ENCODE measurements at regions not wholly inside any gene's neighbourhood (a gene's known extent, or its start where the extent isn't known, plus 50 kb on each side); places are given as distances from the start of the nearest gene placed in this dataset.

DNA sequence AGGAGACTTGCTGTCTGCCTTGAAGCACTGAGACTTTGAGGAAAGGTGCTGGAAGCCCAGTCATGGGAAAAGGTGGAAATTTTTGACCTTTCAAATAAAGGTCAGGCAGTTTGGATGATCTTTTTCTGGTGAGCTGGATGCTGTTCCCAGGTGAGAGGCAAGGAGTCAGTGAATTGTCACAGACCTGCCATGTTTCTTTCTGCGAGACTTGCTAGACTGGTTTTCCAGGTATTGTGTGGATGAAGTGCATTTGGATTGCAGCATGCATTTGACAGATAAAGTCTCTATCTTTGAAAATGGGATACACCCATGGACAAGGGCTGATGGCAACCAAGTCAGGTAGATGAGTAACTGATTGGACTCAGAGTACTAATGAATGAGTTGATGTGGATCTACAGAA is 65.7 kb upstream of the NHLH2 start:
- Histone ChIP-seq H4K20me1 (ENCODE audit: insufficient read depth, low read length) (no peaks in the 10 kb centered on the region), H3K79me2 (ENCODE audit: insufficient read depth, low read length) (no peaks in the 10 kb centered on the region), H3K27ac (ENCODE audit: low read depth, low read length) (no peak overlapping the region), H3K4me1 (ENCODE audit: insufficient read depth, low read length) (no peaks in the 10 kb centered on the region), H3K4me2 (ENCODE audit: low read length) (no peak overlapping the region), H3K4me3 (ENCODE audit: insufficient read depth, low read depth, low read length) (no peak overlapping the region), H2AFZ (ENCODE audit: low read depth, low read length) (no peak overlapping the region), H3K9me3 (ENCODE audit: insufficient read depth, low read depth, low read length) (no peaks in the 10 kb centered on the region), H3K27me3 (ENCODE audit: insufficient read depth, low read length) (peaks cover 2% of the 10 kb centered on the region), H3K9ac (ENCODE audit: low read length) (no peak overlapping the region), H3K36me3 (ENCODE audit: insufficient read depth, low read length) (no peaks in the 10 kb centered on the region)
- H3K9me3 Mint-ChIP-seq (ENCODE audit: unreplicated experiment), result no peaks in the 10 kb centered on the region
- H3K4me1 Mint-ChIP-seq (ENCODE audit: low read depth, unreplicated experiment), result no peaks in the 10 kb centered on the region
- TF ChIP-seq EZH2 (IDR thresholded peaks at IDR 0.05; ENCODE audit: insufficient read depth, low read length), result no peak
- TF ChIP-seq, protein P1, sequence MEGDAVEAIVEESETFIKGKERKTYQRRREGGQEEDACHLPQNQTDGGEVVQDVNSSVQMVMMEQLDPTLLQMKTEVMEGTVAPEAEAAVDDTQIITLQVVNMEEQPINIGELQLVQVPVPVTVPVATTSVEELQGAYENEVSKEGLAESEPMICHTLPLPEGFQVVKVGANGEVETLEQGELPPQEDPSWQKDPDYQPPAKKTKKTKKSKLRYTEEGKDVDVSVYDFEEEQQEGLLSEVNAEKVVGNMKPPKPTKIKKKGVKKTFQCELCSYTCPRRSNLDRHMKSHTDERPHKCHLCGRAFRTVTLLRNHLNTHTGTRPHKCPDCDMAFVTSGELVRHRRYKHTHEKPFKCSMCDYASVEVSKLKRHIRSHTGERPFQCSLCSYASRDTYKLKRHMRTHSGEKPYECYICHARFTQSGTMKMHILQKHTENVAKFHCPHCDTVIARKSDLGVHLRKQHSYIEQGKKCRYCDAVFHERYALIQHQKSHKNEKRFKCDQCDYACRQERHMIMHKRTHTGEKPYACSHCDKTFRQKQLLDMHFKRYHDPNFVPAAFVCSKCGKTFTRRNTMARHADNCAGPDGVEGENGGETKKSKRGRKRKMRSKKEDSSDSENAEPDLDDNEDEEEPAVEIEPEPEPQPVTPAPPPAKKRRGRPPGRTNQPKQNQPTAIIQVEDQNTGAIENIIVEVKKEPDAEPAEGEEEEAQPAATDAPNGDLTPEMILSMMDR (IDR thresholded peaks at IDR 0.05; ENCODE audit: insufficient read depth, low read depth, low read length), result no peak
- DNase-seq (ENCODE audit: low read depth), result no peak
- H3K27me3 Mint-ChIP-seq (ENCODE audit: low read depth, unreplicated experiment), result no peaks in the 10 kb centered on the region
- H3K36me3 Mint-ChIP-seq (ENCODE audit: low read depth, unreplicated experiment), result no peaks in the 10 kb centered on the region
- H3K4me3 Mint-ChIP-seq (ENCODE audit: unreplicated experiment), result no peak overlapping the region
- no peak overlapping the region for H3K27ac Mint-ChIP-seq (ENCODE audit: unreplicated experiment)
- FAIRE-seq, result no peak

DNA sequence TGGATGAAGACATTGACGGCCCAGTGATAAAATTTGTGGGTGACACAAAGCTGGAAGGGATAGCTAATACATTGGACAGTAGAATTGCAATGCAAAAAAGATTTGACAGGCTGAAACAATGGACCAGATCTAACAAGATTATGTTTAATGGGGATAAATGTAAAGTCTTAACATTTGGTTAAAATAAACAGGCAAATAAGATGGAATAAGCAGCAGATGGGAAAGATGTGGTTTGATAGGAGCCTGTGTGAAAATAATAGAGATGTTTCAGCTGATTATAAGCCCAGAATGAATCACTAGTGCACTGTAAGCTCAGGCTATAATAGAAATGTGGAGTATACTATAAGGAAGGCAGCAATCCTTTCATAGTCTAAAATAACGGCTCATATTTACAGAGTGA is 66.2 kb upstream of the NHLH2 start:
- Mint-ChIP-seq H3K36me3 (ENCODE audit: low read depth, unreplicated experiment) (no peaks in the 10 kb centered on the region), H3K27me3 (ENCODE audit: low read depth, unreplicated experiment) (no peaks in the 10 kb centered on the region), H3K9me3 (ENCODE audit: unreplicated experiment) (no peaks in the 10 kb centered on the region), H3K27ac (ENCODE audit: unreplicated experiment) (no peak overlapping the region), H3K4me3 (ENCODE audit: unreplicated experiment) (no peak overlapping the region), H3K4me1 (ENCODE audit: low read depth, unreplicated experiment) (no peaks in the 10 kb centered on the region)
- Histone ChIP-seq H3K9ac (ENCODE audit: low read length) (no peak overlapping the region), H3K9me3 (ENCODE audit: insufficient read depth, low read depth, low read length) (no peaks in the 10 kb centered on the region), H3K36me3 (ENCODE audit: insufficient read depth, low read length) (no peaks in the 10 kb centered on the region), H4K20me1 (ENCODE audit: insufficient read depth, low read length) (no peaks in the 10 kb centered on the region), H3K27me3 (ENCODE audit: insufficient read depth, low read length) (peaks cover 2% of the 10 kb centered on the region), H3K4me1 (ENCODE audit: insufficient read depth, low read length) (no peaks in the 10 kb centered on the region), H2AFZ (ENCODE audit: low read depth, low read length) (no peak overlapping the region), H3K79me2 (ENCODE audit: insufficient read depth, low read length) (no peaks in the 10 kb centered on the region), H3K27ac (ENCODE audit: low read depth, low read length) (no peak overlapping the region), H3K4me3 (ENCODE audit: insufficient read depth, low read depth, low read length) (no peak overlapping the region), H3K4me2 (ENCODE audit: low read length) (no peak overlapping the region)
- TF ChIP-seq, protein P1 (IDR thresholded peaks at IDR 0.05; ENCODE audit: insufficient read depth, low read depth, low read length), result no peak
- TF ChIP-seq EZH2 (IDR thresholded peaks at IDR 0.05; ENCODE audit: insufficient read depth, low read length), result no peak
- FAIRE-seq, result no peak
- DNase-seq (ENCODE audit: low read depth), result no peak

DNA sequence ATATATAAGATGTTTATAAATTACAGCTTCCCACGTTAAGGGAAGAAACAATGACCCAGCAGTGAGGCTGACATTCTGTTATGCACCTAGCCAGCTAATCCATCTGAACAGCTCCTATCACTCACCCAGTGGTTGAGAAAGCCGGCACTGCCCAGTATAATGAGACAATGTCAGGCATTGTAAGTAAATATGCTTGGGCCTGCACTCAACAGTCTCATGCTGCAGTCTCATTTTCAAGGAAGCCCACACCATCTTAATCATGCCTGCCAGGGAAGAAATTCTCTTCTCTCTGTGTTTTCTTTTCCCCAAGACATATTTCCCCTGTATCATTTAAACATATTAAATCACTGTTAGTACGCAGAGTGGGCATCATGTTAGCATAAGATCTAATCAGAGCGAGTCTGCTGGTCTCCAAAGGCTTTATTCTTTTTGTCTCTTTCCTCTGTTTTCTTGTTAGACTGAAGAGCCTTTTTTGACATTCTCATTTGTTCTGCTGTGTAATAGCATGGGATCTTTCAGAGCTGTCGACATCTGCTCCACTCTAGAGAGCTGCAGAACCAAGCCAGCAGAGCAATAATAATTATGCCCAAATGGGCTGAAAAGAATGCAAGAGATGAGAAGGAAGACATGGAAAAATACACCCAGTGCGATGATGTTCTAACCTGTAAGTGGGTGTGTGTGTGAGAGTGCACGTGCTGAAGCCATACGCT is 67.6 kb upstream of the SLC22A15 start:
- Histone ChIP-seq H4K20me1 (ENCODE audit: insufficient read depth, low read length) (no peaks in the 10 kb centered on the region), H3K4me1 (ENCODE audit: insufficient read depth, low read length) (no peaks in the 10 kb centered on the region), H3K4me3 (ENCODE audit: insufficient read depth, low read depth, low read length) (no peak overlapping the region), H3K79me2 (ENCODE audit: insufficient read depth, low read length) (no peaks in the 10 kb centered on the region), H3K27me3 (ENCODE audit: insufficient read depth, low read length) (peaks cover 2% of the 10 kb centered on the region), H3K27ac (ENCODE audit: low read depth, low read length) (no peak overlapping the region), H3K36me3 (ENCODE audit: insufficient read depth, low read length) (no peaks in the 10 kb centered on the region), H3K9me3 (ENCODE audit: insufficient read depth, low read depth, low read length) (no peaks in the 10 kb centered on the region), H3K9ac (ENCODE audit: low read length) (no peak overlapping the region), H3K4me2 (ENCODE audit: low read length) (no peak overlapping the region), H2AFZ (ENCODE audit: low read depth, low read length) (no peak overlapping the region)
- TF ChIP-seq, protein P1 (IDR thresholded peaks at IDR 0.05; ENCODE audit: insufficient read depth, low read depth, low read length), result no peak
- no peak for TF ChIP-seq EZH2 (IDR thresholded peaks at IDR 0.05; ENCODE audit: insufficient read depth, low read length)
- Mint-ChIP-seq H3K36me3 (ENCODE audit: low read depth, unreplicated experiment) (no peaks in the 10 kb centered on the region), H3K9me3 (ENCODE audit: unreplicated experiment) (no peaks in the 10 kb centered on the region), H3K27ac (ENCODE audit: unreplicated experiment) (no peak overlapping the region), H3K4me1 (ENCODE audit: low read depth, unreplicated experiment) (no peaks in the 10 kb centered on the region), H3K4me3 (ENCODE audit: unreplicated experiment) (no peak overlapping the region), H3K27me3 (ENCODE audit: low read depth, unreplicated experiment) (no peaks in the 10 kb centered on the region)
- no peak for DNase-seq (ENCODE audit: low read depth)
- FAIRE-seq, result no peak

Data from astrocyte (in vitro differentiated cells and primary cell).